Hepatocyte (in vitro differentiated cells): ENCODE measurements at regions not wholly inside any gene's neighbourhood (a gene's known extent, or its start where the extent isn't known, plus 50 kb on each side); places are given as distances from the start of the nearest gene placed in this dataset.

Experiments
- DNase-seq: peaks from one replicate; pipeline ENCODE4 v3.0.0-alpha.2; 2016; ENCODE audit warnings: low spot score
- H2AFZ ChIP-seq: fragments of 200-600 bp; sonication (generic); 2 replicates; pipeline ENCODE4 v1.6.0; 2016; ENCODE audit warnings: antibody characterized with exemption, mild to moderate bottlenecking
- H3K27ac ChIP-seq: fragments of 200-600 bp; sonication (generic); 2 replicates; pipeline ENCODE4 v1.5.1; 2016; ENCODE audit warnings: mild to moderate bottlenecking
- H3K27me3 ChIP-seq: fragments of 200-600 bp; sonication (generic); 2 replicates; pipeline ENCODE4 v1.6.1; 2016
- H3K36me3 ChIP-seq: fragments of 200-600 bp; sonication (generic); replicated peaks from 2 replicates; pipeline ENCODE4 v1.5.1; 2016; ENCODE audit warnings: low read depth; ENCODE audit not compliant: insufficient read depth
- H3K4me1 ChIP-seq: fragments of 200-600 bp; sonication (generic); 2 replicates; pipeline ENCODE4 v1.5.1; 2016; ENCODE audit warnings: mild to moderate bottlenecking, moderate library complexity; ENCODE audit not compliant: insufficient read depth
- H3K4me2 ChIP-seq: fragments of 200-600 bp; sonication (generic); 2 replicates; pipeline ENCODE4 v1.6.0; 2016
- H3K4me3 ChIP-seq: fragments of 200-600 bp; sonication (generic); 2 replicates; pipeline ENCODE4 v1.5.1; 2016; ENCODE audit warnings: mild to moderate bottlenecking
- H3K79me2 ChIP-seq: fragments of 200-600 bp; sonication (generic); 2 replicates; pipeline ENCODE4 v1.6.0; 2017; ENCODE audit warnings: mild to moderate bottlenecking
- H3K9me2 ChIP-seq: fragments of 200-600 bp; sonication (generic); replicated peaks from 2 replicates; pipeline ENCODE4 v1.6.0; 2017; ENCODE audit warnings: mild to moderate bottlenecking; ENCODE audit not compliant: insufficient read depth
- H3K9me3 ChIP-seq: fragments of 200-600 bp; sonication (generic); 2 replicates; pipeline ENCODE4 v1.5.1; 2016; ENCODE audit warnings: low read depth, mild to moderate bottlenecking
- H4K20me1 ChIP-seq: fragments of 200-600 bp; sonication (generic); 2 replicates; pipeline ENCODE4 v1.6.0; 2016; ENCODE audit warnings: mild to moderate bottlenecking; ENCODE audit not compliant: insufficient read depth, poor library complexity, severe bottlenecking
- EZH2 ChIP-seq: fragments of 200-600 bp; sonication (generic); IDR thresholded peaks from 2 replicates; pipeline ENCODE4 v1.6.1; 2016; ENCODE audit warnings: antibody characterized with exemption, mild to moderate bottlenecking, borderline replicate concordance
- EZH2phosphoT487 ChIP-seq: fragments of 200-600 bp; sonication (generic); IDR thresholded peaks from one replicate; pipeline ENCODE4 v1.6.1; 2018; ENCODE audit warnings: antibody characterized with exemption, mild to moderate bottlenecking, low read depth, moderate library complexity; ENCODE audit not compliant: unreplicated experiment, severe bottlenecking
- WGBS: methylation state at CpG from one replicate; pipeline ENCODE4 v1.1.6; 2016; ENCODE audit warnings: low lambda C conversion rate; ENCODE audit errors: missing lambda C conversion rate; 5-methylcytosine and 5-hydroxymethylcytosine counted together
- TF ChIP-seq, protein P1 (sequence below): fragments of 200-600 bp; sonication (generic); IDR thresholded peaks from 2 replicates; pipeline ENCODE4 v1.5.1; 2016; ENCODE audit warnings: antibody characterized with exemption, mild to moderate bottlenecking; ENCODE audit not compliant: poor library complexity

DNA sequence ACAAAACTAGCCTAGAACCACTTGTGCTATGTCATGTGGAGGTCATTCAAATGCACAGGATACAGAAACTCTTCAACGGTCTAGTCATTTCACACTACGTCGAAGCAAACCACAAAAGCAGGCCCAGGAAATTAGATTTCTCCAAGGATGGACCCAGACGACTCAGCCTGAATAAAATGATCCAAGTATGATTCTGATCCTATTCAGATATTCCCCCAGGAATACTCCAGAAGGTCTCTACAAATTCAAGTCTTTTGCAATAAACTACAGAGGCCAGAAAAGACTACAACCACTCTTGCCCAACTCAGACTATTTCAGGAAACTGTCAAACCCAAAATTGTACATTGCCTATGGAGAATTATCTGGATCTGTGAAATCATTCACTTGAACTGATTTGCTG lies 422.5 kb downstream of the METTL4 start:
- no peaks in the 10 kb centered on the region for H3K27me3 ChIP-seq
- H3K4me1 ChIP-seq, result no peaks in the 10 kb centered on the region
- no peak overlapping the region for H3K4me2 ChIP-seq
- 89% methylated on average over 4 of the region's 4 CpGs for WGBS
- H3K27ac ChIP-seq, result no peak overlapping the region
- DNase-seq, result no peak
- TF ChIP-seq, protein P1, sequence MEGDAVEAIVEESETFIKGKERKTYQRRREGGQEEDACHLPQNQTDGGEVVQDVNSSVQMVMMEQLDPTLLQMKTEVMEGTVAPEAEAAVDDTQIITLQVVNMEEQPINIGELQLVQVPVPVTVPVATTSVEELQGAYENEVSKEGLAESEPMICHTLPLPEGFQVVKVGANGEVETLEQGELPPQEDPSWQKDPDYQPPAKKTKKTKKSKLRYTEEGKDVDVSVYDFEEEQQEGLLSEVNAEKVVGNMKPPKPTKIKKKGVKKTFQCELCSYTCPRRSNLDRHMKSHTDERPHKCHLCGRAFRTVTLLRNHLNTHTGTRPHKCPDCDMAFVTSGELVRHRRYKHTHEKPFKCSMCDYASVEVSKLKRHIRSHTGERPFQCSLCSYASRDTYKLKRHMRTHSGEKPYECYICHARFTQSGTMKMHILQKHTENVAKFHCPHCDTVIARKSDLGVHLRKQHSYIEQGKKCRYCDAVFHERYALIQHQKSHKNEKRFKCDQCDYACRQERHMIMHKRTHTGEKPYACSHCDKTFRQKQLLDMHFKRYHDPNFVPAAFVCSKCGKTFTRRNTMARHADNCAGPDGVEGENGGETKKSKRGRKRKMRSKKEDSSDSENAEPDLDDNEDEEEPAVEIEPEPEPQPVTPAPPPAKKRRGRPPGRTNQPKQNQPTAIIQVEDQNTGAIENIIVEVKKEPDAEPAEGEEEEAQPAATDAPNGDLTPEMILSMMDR, result no peak
- TF ChIP-seq EZH2phosphoT487, result no peak
- no peak for TF ChIP-seq EZH2
- no peaks in the 10 kb centered on the region for H4K20me1 ChIP-seq
- H3K9me2 ChIP-seq, result no peaks in the 10 kb centered on the region
- no peak overlapping the region for H3K4me3 ChIP-seq
- no peaks in the 10 kb centered on the region for H3K79me2 ChIP-seq
- H3K36me3 ChIP-seq, result no peaks in the 10 kb centered on the region
- peaks cover 2% of the 10 kb centered on the region for H3K9me3 ChIP-seq
- H2AFZ ChIP-seq, result no peak overlapping the region

DNA sequence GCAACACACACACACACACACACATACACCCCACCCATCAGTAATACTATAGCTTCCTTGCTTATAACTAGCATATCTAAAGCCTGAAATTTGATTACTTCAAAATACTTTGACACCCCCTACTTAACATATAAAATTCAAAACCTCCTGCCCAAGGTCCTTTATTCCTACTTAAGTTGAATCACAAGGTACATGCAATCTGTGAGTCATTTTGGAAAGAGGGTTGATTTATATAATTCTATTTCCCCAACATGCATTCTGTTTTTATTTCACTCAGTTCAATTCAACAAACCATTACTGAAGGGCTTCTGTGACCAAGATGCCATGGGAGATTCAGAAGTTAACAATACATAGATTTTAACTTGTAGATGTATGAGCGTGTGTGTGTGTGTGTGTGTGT lies 420.7 kb downstream of the METTL4 start:
- no peak overlapping the region for H3K27ac ChIP-seq
- H3K4me1 ChIP-seq, result no peaks in the 10 kb centered on the region
- TF ChIP-seq EZH2phosphoT487, result no peak
- TF ChIP-seq, protein P1, result no peak
- no peak for TF ChIP-seq EZH2
- no peak overlapping the region for H3K4me3 ChIP-seq
- no peaks in the 10 kb centered on the region for H3K79me2 ChIP-seq
- no peak overlapping the region for H2AFZ ChIP-seq
- no peak for DNase-seq
- H3K27me3 ChIP-seq, result no peaks in the 10 kb centered on the region
- no peaks in the 10 kb centered on the region for H3K9me2 ChIP-seq
- no peaks in the 10 kb centered on the region for H3K9me3 ChIP-seq
- 87% methylated on average over 1 of the region's 1 CpG for WGBS
- H3K4me2 ChIP-seq, result no peak overlapping the region
- H4K20me1 ChIP-seq, result no peaks in the 10 kb centered on the region
- no peaks in the 10 kb centered on the region for H3K36me3 ChIP-seq

DNA sequence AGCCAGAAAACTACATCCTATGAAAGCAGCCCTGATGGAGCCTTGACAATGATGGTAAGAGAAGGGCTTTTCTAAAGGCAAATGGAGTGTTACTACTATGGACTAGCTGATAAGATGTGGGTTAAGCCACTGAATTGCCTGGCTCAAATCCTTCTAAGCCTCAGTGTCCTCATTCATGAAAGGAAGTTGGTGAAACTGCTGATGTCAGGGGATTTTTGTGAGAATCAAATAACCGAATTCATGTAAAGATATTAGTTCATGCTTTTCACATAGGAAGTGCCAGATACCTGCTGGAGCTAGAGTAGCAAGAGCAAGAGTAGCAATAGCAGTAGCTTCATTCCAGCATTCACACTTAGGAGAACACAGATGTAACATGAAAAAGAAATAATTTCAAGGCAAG lies 417.0 kb downstream of the METTL4 start:
- WGBS, result 81% methylated on average over 1 of the region's 1 CpG
- no peak overlapping the region for H3K4me2 ChIP-seq
- no peak for TF ChIP-seq EZH2phosphoT487
- TF ChIP-seq, protein P1, result no peak
- TF ChIP-seq EZH2, result no peak

More for the DNA sequence above, 417.0 kb downstream of the METTL4 start:
- Histone ChIP-seq H3K4me1 (no peaks in the 10 kb centered on the region), H3K4me3 (no peak overlapping the region), H3K79me2 (no peaks in the 10 kb centered on the region), H3K9me2 (no peaks in the 10 kb centered on the region), H3K27ac (no peak overlapping the region), H3K27me3 (no peaks in the 10 kb centered on the region), H4K20me1 (no peaks in the 10 kb centered on the region), H3K9me3 (no peaks in the 10 kb centered on the region), H3K36me3 (no peaks in the 10 kb centered on the region), H2AFZ (no peak overlapping the region)
- DNase-seq, result no peak
